ENCODE measurements at regions not wholly inside any gene's neighbourhood (a gene's known extent, or its start where the extent isn't known, plus 50 kb on each side); places are given as distances from the start of the nearest gene placed in this dataset.

DNA sequence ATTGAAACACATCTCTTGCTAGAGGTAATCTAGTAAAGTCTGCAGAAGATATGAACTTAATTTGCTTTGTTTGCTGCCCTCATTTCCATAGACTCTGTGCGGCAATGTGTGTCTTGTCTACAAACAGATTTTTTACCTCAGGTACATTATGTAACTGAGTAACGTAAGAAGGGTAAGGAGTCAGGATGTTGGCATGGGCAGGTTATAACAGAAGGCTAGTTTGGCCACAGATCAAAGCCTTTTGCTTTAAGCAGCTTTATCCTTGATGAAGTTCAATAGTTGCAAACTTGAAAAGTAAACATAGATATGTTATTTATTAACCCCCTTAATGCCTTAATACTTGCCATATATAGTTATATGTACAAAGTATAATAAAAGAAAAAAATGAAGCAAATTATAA, 391.6 kb upstream of the FKBP1C start:
- TF ChIP-seq, protein P1, sequence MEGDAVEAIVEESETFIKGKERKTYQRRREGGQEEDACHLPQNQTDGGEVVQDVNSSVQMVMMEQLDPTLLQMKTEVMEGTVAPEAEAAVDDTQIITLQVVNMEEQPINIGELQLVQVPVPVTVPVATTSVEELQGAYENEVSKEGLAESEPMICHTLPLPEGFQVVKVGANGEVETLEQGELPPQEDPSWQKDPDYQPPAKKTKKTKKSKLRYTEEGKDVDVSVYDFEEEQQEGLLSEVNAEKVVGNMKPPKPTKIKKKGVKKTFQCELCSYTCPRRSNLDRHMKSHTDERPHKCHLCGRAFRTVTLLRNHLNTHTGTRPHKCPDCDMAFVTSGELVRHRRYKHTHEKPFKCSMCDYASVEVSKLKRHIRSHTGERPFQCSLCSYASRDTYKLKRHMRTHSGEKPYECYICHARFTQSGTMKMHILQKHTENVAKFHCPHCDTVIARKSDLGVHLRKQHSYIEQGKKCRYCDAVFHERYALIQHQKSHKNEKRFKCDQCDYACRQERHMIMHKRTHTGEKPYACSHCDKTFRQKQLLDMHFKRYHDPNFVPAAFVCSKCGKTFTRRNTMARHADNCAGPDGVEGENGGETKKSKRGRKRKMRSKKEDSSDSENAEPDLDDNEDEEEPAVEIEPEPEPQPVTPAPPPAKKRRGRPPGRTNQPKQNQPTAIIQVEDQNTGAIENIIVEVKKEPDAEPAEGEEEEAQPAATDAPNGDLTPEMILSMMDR (IDR thresholded peaks at IDR 0.05; ENCODE audit: insufficient read depth, low read length) = no peak
- no peak for TF ChIP-seq REST (IDR thresholded peaks at IDR 0.05; ENCODE audit: insufficient replicate concordance, low read depth)
- TF ChIP-seq POLR2AphosphoS5 (IDR thresholded peaks at IDR 0.05; ENCODE audit: low read depth) = no peak
- TF ChIP-seq GABPA (IDR thresholded peaks at IDR 0.05; ENCODE audit: low read depth) = no peak
